DMS114 treated with DMSO at 0.1 percent for 48 hours (cell line): ENCODE measurements at regions not wholly inside any gene's neighbourhood (a gene's known extent, or its start where the extent isn't known, plus 50 kb on each side); places are given as distances from the start of the nearest gene placed in this dataset.
"Not testable (repeated sequence)": the region's sequence is repeated elsewhere in the genome, so short reads cannot be mapped to it uniquely, and the experiment has no call there.

Experiments used
- DNase-seq: peaks from one replicate; lab custom pipeline; 2025; ENCODE audit not compliant: unreplicated experiment; lab: John Stamatoyannopoulos, UW

DNA sequence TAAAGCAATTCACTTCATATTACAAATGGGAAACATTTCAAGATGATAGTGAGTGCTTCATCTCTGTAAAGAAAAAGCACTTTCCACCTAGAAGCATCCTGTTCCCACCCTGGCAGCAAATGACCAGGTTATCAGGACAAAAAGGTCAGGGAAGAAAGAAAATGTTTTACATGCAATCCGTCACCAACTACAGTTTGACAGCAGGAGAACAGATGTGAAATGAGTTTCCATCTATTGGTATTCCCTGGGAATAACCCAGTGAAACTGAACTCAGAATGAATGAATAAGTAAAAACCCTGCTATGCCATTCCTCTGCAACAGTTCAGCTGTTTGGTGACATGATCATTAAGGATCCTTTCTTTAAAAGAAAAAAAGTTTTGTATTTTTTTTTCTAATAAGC is 67.6 kb downstream of the HTR1A start:
- DNase-seq, result no peak

DNA sequence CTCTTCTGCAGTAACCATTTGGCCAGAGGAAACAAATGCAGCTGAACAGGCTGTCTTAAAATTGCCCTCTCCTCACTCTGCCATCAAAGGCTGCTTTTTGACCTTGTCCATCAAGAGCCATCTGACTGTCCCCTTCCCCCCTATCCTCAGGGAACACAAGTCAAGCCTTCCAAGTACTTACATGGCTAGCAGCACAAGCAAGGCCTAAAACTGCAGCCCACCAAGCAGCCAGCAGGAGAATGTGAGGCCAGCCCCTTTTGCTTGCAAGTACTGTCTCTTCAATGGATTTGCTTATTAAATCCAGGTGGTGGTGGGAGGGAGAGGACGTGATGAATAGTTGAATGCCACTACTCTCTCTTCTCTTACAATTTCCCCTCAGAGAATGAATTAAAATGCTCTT is 83.5 kb downstream of the HTR1A start:
- no peak for DNase-seq

DNA sequence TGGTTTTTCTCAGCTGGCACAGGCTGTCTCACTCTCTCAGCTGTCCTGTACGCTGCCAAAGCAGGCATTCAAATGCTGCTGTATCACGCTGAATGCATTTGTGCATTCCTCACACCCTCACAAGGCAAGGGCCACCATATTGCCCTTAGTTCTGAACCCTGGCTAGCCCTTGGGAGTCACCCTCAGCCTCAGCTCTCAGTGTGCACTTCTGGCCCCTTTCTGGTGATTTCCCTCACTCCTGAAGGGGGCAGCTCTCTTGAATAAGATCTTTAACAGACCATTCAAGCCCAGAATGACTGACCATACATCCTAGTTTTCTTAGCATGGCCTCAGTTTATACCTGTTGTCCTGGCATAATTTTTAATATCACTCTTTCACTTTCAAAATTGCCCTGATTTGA is 84.3 kb downstream of the HTR1A start:
- DNase-seq, result no peak

DNA sequence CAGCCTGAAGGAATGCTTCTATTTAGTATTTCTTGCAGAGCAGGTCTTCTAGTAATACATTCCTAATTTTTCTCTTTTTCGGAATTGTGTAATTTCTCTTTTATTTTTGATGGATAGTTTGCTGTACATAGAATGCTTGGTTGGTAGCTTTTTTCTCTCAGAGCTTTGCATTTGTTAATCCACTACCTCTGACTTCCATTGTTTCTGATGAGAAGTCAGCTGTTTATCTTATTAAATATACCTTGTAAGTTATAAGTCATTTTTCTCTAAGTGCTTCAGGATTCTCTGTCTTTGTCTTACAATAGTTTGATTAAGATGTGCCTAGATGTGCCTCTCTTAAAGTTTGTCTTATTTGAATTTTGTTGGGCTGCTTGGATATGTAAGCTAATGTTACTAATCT is 101.9 kb downstream of the HTR1A start:
- DNase-seq, result no peak

DNA sequence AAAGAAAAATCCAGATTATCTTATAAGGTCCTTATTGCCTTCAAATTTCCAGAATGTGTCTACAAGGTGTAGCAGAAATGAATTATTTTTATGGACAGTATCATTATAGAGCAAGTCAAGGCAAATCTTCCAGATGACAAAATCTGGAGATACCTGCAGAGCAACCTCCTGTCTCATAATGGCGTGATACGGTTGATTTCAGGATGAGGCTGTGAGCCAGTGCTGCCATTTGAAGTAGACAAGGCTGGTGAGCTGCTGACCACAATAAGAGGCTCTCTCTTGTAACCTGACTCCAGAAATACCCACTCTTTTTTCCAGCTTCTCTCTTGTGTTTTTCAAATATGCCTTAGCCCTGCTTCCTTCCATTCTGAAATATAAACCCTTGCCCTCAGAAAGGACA is 108.2 kb downstream of the HTR1A start:
- DNase-seq, result no peak

DNA sequence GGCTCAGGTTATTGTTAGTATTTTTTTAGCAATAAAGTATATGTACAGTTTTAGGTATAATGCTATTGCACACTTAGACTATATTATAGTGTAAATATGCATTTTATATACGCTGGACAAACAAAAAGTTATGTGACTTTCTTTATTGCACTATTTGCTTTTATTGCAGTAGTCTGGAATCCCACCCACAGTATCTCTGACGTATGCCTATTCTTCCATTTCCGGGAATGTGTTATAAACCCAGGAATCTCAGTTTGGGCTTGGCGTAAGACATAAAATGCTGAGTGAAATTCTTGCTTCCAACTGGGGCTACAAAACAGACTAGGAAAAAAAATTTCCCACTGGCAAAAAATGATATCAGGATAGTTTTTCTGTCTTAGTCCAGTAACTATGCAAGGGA is 119.1 kb downstream of the HTR1A start:
- DNase-seq, result no peak

DNA sequence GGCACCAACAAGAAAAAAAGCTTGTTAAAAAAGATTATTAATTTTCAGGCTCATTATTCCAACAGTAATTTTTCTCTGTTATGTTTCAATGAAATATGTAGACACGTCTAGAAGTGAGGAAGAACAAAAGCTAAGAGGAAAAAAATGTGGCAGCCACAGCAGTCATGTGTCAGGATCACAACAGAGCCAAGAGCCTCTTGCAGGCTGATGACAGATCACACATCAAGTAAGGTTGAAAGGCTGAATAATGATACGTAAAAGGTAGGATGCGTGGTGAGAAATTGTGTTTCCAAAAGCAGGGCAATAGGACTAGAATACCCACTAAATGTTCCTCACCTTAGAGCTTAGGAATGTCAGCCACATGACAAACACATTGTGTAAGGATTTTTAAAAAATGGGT is 124.8 kb downstream of the HTR1A start:
- DNase-seq, result no peak

DNA sequence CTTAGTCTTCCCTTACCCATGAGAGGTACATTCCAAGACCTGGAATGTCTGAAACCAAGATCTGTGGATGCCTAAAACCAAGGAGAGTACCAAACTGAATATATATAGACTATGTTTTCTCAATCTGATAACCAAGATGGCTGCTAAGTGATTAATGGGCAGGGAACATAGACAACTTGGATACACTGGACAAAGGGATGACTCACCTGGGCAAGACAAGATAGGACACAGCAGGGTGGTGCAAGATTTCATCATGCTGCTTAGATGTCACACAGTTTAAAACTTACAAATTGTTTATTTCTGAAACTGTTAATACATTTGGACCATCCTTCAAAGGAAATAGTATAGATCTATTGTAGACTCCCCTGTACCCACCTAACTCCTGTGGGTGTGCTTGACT is 130.9 kb downstream of the HTR1A start:
- no peak for DNase-seq

DNA sequence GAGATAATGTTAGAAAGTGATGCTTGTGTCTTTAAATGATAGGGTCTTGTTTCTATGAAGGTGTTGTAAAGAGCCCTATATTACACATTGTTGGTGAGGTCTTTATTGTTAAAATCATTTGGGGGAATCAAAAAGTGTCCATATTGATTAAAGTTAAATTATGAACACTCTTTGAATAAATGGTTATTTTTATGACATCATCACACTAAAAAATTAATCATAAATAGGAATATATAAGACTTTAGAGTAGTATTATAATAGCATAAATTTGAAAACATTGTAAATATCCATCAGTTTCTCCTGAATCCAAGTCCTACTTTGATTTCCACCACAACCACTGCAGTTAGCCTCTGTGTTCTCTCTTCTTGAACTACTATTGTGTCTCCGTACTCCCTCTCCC is 136.3 kb downstream of the HTR1A start:
- DNase-seq, result no peak

DNA sequence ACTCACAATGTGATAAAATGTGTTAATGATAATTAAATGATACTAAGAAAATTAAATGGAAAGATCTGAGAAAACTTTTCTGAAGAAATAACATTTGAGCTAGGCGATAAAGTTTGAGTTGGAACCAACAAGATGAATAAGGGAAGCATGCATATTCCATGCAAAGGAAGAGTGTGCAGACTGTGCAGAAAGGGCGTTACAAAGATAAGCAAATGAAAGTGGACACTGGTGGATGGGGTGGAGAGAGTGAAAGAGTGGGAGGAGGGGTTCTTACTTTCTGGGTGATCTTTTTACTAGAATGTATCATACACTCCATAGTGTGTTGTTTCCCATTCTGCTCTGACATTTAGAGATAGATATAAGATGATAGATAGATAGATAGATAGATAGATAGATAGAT is 138.7 kb downstream of the HTR1A start:
- DNase-seq, result no peak

DNA sequence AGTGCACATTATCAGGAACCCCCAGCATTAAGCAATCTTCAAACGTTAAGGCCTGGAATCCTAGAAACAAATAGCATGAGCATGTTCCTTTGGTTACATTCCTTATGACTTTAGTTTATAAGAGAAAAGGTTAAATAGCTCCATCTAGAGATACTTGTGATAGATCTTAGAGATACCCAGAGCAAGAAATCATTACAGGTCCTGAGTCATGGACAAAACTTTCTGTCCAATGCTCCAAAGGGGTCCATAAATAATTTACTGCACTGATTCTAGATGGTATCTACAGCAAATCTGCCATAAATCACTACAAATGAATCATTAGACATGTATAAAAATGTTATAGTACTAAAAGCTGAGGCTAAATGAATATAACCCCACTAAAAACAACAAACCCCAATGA is 139.6 kb downstream of the HTR1A start:
- no peak for DNase-seq

DNA sequence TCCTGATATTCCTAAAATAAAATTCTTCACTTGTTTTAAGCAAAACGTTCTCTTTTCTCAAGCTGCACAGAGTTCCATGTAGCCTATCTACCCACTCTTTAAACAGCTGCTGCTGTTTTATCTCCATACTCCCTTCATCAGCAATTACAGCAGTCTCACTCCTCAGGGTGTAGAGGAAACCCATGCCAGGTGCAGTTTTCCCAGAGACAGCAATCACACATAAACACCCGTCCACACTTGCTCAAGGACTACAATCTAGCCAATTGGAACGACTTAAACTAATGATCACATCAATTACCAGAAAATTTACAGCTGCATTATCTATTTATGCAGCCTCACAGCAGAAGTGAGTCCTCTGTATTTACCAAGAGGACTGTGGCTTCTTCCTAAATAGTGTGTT is 141.7 kb downstream of the HTR1A start:
- DNase-seq, result no peak

DNA sequence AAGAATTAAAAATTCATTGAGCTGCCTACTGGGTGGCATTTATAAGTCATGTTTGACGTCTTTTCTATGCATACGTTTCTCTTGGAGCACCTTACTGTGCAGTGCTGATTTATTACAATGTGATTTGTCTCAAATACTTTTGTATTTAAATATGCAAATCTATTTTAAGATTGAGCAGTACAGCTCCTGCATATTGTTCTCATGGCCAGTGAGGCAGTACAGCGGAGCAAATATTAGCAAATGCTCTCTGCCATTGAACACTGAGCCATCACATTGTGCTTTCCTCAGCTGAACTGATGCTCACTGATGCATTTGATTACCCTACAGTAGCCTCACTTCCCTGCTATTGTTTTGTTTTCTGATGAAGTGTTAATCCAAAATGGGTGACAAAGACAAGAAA is 149.6 kb downstream of the HTR1A start:
- DNase-seq, result no peak

DNA sequence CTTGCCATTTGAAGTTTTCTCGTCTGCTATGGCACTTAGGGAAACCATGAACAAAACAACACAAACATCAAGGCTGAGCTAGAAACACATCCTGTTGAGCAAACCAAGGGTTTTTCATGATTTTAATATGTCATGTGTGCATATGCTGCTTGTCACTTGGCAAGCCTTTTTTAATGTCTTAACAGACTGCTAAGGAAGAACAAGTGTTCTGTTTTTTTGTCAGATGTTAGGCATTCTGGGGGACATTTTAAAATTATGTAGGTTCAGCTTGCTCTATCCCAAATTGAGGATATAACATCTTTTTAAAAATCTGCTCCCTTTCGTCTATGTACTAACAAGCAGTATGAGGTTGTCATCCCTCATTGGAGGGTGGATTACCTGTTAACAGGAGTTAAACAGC is 150.3 kb downstream of the HTR1A start:
- no peak for DNase-seq

DNA sequence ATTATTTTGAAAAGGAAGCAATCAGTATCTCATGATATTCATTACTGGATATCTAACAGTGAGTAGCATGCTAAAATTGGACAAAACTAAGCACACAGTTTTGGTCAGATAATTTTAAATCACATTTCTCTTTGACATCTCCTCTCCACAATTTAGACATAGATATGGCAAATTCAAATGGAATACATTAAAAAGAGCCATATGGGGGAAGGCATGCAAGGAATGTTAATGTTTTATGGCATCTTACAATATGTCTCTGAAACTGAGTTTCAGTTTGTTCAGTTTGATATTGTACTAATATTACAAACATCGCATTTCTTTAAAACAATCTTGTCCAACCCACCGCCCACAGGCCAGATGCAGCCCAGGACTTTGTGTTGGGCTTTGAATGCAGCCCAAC is 151.0 kb downstream of the HTR1A start:
- no peak for DNase-seq

DNA sequence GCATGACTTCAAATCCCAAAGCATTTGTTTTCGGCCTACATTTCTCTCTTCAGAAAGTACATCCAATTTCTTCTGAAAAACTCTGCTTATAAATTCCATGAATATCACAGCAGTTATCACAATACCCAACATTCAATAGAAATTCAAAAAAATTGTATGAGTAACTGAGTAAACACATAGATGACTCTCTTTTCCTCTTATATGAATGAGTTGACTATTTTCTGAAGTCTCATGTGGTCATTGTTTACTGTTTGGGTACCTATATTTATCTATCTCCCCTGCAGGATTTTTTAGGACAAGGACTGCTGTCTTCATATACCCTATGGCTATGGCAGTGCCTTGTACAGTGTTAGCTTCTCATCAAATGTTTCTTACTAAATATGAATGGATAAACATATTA is 157.1 kb downstream of the HTR1A start:
- DNase-seq, result no peak

DNA sequence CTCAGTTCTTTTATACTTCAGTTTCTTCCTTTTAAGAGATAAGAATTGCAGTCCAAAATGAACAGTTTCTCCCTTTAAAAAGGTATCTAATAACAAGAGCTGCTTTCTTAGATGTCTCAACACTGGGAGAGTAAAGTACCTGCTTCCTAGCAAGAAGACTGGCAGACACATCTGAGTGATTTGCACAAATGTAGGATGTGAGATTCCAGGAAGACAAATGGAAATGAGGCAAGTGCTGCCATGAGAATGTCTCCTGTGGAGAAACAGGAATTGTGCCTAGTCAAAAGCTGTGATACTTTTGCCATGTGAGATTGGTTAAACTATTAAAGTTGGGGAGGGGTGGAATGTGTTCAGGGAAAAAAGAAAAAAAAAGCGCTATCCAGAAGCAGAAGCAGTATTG is 159.1 kb downstream of the HTR1A start:
- DNase-seq, result no peak

DNA sequence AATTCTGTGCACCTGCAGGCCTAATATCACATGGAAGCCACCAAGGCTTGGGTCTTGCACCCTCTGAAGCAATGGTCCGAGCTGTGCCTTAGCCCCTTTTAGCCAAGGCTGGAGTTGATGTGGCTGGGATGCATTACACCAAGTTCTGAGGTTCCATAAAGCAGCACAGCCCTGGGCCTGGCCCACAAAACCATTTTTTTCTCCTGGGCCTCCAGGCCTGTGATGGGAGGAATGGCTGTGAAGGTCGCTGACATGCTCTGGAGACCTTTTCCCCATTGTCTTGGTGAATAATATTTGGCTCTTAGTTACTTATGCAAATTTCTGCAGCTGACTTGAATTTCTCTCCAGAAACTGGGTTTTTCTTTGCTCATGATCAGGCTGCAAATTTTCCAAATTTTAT is 167.3 kb downstream of the HTR1A start:
- no peak for DNase-seq

DNA sequence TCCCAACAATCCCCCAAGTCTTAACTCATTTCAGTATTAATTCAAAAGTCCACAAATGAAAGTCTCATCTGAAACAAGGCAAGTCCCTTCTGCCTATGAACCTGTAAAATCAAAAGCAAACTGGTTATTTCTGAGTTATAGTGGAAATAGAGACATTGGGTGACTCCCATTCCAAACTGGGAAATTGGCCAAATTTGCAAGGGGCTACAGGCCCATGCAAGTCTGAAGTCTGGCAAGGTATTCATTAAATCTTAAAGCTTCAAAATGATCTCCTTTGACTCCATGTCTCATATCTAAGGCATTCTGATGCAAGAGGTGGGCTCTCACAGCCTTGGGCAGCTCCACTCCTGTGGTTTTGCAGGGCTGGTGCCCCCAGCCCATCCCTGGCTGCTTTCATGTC is 167.9 kb downstream of the HTR1A start:
- no peak for DNase-seq

DNA sequence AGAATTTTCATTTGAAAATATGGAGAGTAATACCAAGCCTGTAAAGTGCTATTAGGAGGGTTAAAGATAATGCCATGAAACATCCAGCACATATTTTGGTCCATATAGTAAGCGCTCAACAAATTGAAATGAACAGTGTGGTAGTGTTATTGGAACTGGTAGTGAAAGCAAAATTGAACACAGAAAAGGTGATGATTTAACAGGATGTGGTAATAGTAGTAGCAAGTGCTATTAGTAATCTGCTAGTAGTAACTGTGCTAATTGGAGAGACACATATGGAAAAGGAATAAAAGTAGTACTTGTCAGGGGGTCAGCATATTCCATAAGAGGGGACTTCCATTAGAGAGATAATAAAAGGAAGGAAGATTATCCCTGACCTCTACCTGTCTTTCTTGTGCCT is 187.3 kb downstream of the HTR1A start:
- no peak for DNase-seq

DNA sequence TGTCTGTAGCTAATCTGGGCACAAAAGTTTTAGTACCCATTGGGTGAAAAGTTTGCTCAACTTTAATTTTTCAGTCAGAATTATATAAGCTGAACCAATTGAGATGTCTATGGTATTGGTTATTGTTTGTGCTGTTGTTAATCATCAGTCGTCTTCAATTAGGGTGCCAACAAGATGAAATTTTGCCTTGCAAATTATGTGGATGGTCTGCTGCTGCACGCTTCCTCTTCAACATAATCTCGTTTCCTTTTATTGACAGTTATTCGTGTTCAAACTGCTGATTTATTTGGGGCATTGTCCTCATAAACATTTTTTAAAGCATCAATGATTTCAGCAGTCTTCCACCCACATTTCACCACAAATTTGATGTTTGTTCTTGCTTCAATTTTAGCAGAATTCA is 194.0 kb downstream of the HTR1A start:
- DNase-seq, result no peak

DNA sequence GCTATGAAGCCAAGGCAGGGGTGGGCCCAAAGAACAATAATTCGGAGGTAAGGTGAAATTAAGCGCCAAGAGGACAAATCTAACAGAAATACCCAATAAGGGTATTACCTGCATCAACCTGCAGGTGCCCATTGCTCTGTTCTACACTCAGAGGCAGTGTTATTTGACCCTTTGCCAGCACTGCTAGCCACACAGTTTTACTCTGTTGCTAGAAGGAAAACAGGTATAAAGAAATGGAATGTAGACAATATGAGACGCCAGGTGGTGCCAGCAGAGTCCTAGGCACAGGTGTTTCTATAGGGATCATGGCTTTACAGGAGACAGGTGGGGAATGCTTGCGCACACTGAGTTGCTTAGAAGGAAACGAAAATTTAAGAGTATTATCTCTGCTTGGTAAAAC is 201.3 kb downstream of the HTR1A start:
- DNase-seq, result no peak

DNA sequence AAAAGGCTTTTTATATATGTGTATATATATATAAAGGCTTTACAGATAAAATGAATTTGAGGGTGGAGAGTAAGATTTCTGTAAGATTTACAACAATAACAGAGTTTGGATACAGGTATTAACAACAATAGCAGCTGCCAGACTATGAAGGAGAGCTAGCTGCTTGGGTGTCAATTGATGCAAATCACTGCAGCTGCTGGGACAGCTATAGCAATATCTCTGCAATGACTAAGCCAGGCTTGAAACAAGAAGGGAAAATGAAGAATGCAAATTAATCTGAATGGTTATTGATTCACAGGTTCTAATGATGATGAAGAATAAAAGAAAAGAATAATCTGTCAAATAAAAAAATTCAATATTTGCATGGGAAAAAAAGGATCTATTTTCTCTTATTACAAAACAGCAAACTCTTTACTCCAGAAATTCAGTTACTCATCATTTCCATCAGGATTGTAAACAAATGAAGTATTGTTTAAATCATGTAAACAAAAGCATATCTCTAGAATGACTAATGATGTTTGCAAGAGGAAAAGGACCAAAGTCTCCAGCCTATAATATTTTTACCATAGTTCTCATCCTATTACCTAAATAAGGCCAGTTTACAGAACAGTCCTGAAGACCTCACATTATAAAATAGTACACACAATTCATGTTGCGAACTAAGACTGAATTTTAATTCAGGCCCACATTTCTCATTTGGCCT is 219.0 kb downstream of the HTR1A start:
- no peak for DNase-seq

DNA sequence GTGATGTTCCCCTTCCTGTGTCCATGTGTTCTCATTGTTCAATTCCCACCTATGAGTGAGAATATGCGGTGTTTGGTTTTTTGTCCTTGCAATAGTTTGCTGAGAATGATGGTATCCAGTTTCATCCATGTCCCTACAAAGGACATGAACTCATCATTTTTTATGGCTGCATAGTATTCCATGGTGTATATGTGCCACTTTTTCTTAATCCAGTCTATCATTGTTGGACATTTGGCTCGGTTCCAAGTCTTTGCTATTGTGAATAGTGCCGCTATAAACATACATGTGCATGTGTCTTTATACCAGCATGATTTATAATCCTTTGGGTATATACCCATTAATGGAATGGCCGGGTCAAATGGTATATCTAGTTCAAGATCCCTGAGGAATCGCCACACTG is 229.4 kb downstream of the HTR1A start:
- not testable (repeated sequence) for DNase-seq
